Endodermal cell (in vitro differentiated cells): ENCODE measurements at regions not wholly inside any gene's neighbourhood (a gene's known extent, or its start where the extent isn't known, plus 50 kb on each side); places are given as distances from the start of the nearest gene placed in this dataset.

Experiments
- DNase-seq: peaks from one replicate; pipeline ENCODE4 v3.0.0-alpha.2; 2017
- H3K27ac ChIP-seq: 2 replicates; pipeline ENCODE4 v1.5.1; 2013; ENCODE audit warnings: mild to moderate bottlenecking, low read depth, low read length, moderate library complexity
- H3K27me3 ChIP-seq: 2 replicates; pipeline ENCODE4 v1.6.1; 2013; ENCODE audit warnings: mild to moderate bottlenecking, low read length, moderate library complexity; ENCODE audit not compliant: insufficient read depth, control insufficient read depth, poor library complexity, severe bottlenecking
- H3K36me3 ChIP-seq: 2 replicates; pipeline ENCODE4 v1.7.0; 2013; ENCODE audit warnings: mild to moderate bottlenecking, low read length, moderate library complexity; ENCODE audit not compliant: control insufficient read depth, insufficient read depth
- H3K4me1 ChIP-seq: one replicate; pipeline ENCODE4 v1.7.0; 2013; ENCODE audit warnings: low read length; ENCODE audit not compliant: control insufficient read depth, insufficient read depth
- H3K4me3 ChIP-seq: 2 replicates; pipeline ENCODE4 v1.5.1; 2013; ENCODE audit warnings: mild to moderate bottlenecking, low read length, moderate library complexity
- H3K9ac ChIP-seq: 2 replicates; pipeline ENCODE4 v1.6.1; 2013; ENCODE audit warnings: mild to moderate bottlenecking, low read length, moderate library complexity; ENCODE audit not compliant: poor library complexity, severe bottlenecking; ENCODE audit errors: extremely low read depth
- H3K9me3 ChIP-seq: 2 replicates; pipeline ENCODE4 v1.6.1; 2013; ENCODE audit warnings: mild to moderate bottlenecking, low read length, moderate library complexity; ENCODE audit not compliant: control insufficient read depth
- H3K27ac Mint-ChIP-seq: 2 replicates; pipeline ENCODE4 v1.8.0; 2020; ENCODE audit warnings: mixed read lengths
- H3K27me3 Mint-ChIP-seq: 2 replicates; pipeline ENCODE4 v1.8.0; 2021; ENCODE audit warnings: mild to moderate bottlenecking, mixed read lengths; ENCODE audit not compliant: insufficient read depth
- H3K36me3 Mint-ChIP-seq: 2 replicates; pipeline ENCODE4 v1.8.0; 2020; ENCODE audit warnings: low read depth, mixed read lengths
- H3K4me1 Mint-ChIP-seq: 2 replicates; pipeline ENCODE4 v1.8.0; 2020; ENCODE audit warnings: mixed read lengths
- H3K4me3 Mint-ChIP-seq: 2 replicates; pipeline ENCODE4 v1.8.0; 2020; ENCODE audit warnings: mild to moderate bottlenecking, moderate library complexity, mixed read lengths
- H3K9me3 Mint-ChIP-seq: 2 replicates; pipeline ENCODE4 v1.8.0; 2020; ENCODE audit warnings: mild to moderate bottlenecking, mixed read lengths
- WGBS, 2 experiments: methylation state at CpG; one replicate each; pipeline versions ENCODE4 v1.1.5 to v1.1.7; 2013; ENCODE audit warnings: missing lambda C conversion rate in 2 of 2, mixed read lengths in 1 of 2; ENCODE audit not compliant: insufficient coverage in 1 of 2, insufficient read length in 1 of 2; 5-methylcytosine and 5-hydroxymethylcytosine counted together
- TF ChIP-seq, protein P1 (sequence below): fragments of 200-600 bp; sonication (generic); conservative IDR thresholded peaks from 2 replicates; pipeline ENCODE4 v1.5.0; 2021; ENCODE audit warnings: antibody characterized with exemption, mild to moderate bottlenecking

DNA sequence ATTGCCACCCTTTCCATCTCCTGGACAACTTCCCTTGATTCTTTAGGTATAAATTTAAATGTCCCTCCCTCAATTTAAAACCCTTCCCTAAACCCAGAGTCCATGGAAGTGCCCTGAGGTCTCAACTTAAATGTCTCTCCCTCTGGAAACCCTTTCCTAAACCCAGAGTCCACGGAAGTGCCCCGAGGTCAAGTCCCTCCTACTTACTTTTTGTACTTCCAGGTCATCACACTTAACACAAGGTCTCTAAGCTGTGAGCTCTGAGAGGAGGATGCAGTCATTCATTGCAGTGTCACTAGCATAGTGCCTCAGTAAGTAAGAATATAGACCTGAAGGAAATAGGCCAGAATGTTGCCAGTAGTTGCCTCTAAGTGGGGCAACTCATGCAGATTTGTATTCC is 78.2 kb upstream of the BNC1 start:
- Mint-ChIP-seq H3K4me3 (no peak overlapping the region), H3K9me3 (no peaks in the 10 kb centered on the region), H3K27me3 (peaks cover 60% of the 10 kb centered on the region), H3K36me3 (no peaks in the 10 kb centered on the region), H3K27ac (no peak overlapping the region), H3K4me1 (peaks cover 2% of the 10 kb centered on the region)
- no peak overlapping the region for H3K9ac ChIP-seq
- no peaks in the 10 kb centered on the region for H3K36me3 ChIP-seq
- H3K4me1 ChIP-seq, result no peaks in the 10 kb centered on the region
- H3K27me3 ChIP-seq, result peaks cover 49% of the 10 kb centered on the region
- H3K4me3 ChIP-seq, result no peak overlapping the region
- TF ChIP-seq, protein P1, sequence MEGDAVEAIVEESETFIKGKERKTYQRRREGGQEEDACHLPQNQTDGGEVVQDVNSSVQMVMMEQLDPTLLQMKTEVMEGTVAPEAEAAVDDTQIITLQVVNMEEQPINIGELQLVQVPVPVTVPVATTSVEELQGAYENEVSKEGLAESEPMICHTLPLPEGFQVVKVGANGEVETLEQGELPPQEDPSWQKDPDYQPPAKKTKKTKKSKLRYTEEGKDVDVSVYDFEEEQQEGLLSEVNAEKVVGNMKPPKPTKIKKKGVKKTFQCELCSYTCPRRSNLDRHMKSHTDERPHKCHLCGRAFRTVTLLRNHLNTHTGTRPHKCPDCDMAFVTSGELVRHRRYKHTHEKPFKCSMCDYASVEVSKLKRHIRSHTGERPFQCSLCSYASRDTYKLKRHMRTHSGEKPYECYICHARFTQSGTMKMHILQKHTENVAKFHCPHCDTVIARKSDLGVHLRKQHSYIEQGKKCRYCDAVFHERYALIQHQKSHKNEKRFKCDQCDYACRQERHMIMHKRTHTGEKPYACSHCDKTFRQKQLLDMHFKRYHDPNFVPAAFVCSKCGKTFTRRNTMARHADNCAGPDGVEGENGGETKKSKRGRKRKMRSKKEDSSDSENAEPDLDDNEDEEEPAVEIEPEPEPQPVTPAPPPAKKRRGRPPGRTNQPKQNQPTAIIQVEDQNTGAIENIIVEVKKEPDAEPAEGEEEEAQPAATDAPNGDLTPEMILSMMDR, result no peak
- no peak for DNase-seq
- 72 to 80% methylated on average over 1 to 2 of the region's 2 CpGs for WGBS, 2 experiments
- no peak overlapping the region for H3K27ac ChIP-seq
- no peaks in the 10 kb centered on the region for H3K9me3 ChIP-seq

DNA sequence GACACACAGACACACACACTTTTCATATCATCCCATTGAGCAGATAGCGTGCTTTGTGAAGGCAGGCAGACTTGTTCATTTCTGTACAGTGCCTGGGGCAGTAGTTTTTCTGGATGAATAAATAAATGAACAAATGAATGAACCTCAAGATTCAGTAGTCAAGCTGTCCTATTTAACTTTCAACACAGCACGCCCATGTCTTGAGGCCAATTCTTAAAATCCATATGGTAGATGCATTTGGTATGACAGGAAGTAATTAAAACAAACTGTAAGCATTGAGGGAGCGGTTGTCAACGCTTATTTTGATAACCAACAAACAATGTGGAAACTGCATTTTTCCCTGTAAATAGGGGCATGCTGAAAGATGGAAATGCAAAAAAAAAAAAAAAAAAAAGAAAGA is 80.0 kb upstream of the BNC1 start:
- no peaks in the 10 kb centered on the region for H3K36me3 ChIP-seq
- TF ChIP-seq, protein P1, result no peak
- H3K4me3 Mint-ChIP-seq, result no peak overlapping the region

DNA sequence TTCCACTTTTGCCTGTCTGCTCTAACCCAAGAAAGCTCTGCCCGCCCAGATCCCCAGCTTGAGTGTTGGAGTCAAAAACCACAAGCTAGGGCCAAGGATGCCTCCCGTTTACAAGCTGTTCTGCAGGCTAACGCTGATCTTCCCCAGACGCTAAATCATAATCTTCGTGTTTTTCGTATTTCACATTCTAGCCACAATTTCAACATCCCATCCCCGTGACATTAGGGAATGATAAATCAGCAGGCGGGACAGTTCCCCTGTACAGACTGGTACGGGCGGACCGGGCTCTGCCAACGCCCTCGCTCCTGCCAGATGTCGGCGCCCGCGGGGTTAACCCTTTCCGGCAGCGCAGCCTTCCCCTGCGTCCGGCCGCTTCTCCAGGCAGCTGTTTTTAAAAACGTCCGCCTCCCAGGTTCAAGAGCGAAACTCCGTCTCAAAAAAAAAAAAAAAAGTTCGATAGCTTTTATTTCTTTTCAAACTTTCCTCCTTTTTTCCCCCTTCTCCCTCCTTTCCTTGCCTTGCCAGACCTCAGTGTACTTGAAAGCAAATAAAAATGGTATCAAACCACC is 81.0 kb upstream of the BNC1 start:
- Mint-ChIP-seq H3K36me3 (no peaks in the 10 kb centered on the region), H3K4me3 (peak overlapping the region; percentile 42), H3K4me1 (peaks cover 2% of the 10 kb centered on the region), H3K9me3 (no peaks in the 10 kb centered on the region), H3K27ac (no peak overlapping the region), H3K27me3 (peaks cover 70% of the 10 kb centered on the region)
- Histone ChIP-seq H3K9me3 (no peaks in the 10 kb centered on the region), H3K4me1 (no peaks in the 10 kb centered on the region), H3K27ac (no peak overlapping the region), H3K9ac (no peak overlapping the region), H3K36me3 (no peaks in the 10 kb centered on the region), H3K4me3 (peak overlapping the region; percentile 73), H3K27me3 (peaks cover 57% of the 10 kb centered on the region)
- 6 to 8% methylated on average over 11 to 27 of the region's 27 CpGs for WGBS, 2 experiments
- peak; percentile 72 for DNase-seq
- TF ChIP-seq, protein P1, result peak; percentile 23

More for the DNA sequence above, 80.0 kb upstream of the BNC1 start:
- Mint-ChIP-seq H3K27me3 (peaks cover 67% of the 10 kb centered on the region), H3K4me1 (peaks cover 2% of the 10 kb centered on the region), H3K27ac (no peak overlapping the region), H3K36me3 (no peaks in the 10 kb centered on the region), H3K9me3 (no peaks in the 10 kb centered on the region)
- Histone ChIP-seq H3K9ac (no peak overlapping the region), H3K4me3 (no peak overlapping the region), H3K4me1 (no peaks in the 10 kb centered on the region), H3K27ac (no peak overlapping the region), H3K9me3 (no peaks in the 10 kb centered on the region), H3K27me3 (peaks cover 51% of the 10 kb centered on the region)
- WGBS, 2 experiments, result 92% methylated on average over 4 of the region's 4 CpGs; no CpG with 5 or more reads in 1 of the 2 experiments
- DNase-seq, result no peak
